ENCODE measurements at regions not wholly inside any gene's neighbourhood (a gene's known extent, or its start where the extent isn't known, plus 50 kb on each side); places are given as distances from the start of the nearest gene placed in this dataset.
"Not testable (repeated sequence)": the region's sequence is repeated elsewhere in the genome, so short reads cannot be mapped to it uniquely, and the experiment has no call there.

DNA sequence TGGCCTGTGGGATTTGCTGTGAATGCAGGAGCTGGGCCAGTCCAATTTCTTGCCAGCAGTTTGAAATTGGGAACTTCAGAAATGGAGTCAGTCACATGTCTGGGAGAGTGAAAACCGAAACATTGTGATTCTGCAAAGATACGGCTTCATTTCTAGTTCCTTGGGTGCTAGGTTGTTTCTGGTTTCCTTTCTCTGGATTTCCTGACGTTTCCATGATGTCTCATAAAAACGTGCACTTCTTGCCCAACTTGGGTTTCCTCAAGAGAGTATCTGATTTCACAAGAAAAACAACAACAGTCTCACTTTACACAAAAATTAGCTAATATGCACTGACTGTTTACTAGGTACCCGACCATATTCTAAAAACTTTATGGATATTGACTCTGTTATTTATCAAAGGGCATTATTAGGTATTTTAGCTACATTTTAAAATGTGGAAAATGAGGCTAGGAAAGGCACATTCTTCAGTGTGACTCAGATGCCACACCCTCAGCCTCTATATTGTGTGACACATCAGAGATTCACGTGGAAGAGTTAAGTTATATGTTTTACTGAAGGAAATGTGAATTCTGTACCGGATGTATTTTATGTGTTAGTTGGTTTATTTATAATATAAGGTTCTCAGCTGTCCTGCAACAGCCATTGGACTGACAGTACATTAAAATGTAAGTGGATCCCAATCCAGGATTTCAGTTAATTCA lies 225.0 kb upstream of the PUDP start:
- in situ Hi-C loops (cut with MboI; ENCODE audit: low pct_unique_long_range_greater_than_20kb, low sequenced_read_pairs, unreplicated experiment) = no loop called here
- TF ChIP-seq, protein P1, sequence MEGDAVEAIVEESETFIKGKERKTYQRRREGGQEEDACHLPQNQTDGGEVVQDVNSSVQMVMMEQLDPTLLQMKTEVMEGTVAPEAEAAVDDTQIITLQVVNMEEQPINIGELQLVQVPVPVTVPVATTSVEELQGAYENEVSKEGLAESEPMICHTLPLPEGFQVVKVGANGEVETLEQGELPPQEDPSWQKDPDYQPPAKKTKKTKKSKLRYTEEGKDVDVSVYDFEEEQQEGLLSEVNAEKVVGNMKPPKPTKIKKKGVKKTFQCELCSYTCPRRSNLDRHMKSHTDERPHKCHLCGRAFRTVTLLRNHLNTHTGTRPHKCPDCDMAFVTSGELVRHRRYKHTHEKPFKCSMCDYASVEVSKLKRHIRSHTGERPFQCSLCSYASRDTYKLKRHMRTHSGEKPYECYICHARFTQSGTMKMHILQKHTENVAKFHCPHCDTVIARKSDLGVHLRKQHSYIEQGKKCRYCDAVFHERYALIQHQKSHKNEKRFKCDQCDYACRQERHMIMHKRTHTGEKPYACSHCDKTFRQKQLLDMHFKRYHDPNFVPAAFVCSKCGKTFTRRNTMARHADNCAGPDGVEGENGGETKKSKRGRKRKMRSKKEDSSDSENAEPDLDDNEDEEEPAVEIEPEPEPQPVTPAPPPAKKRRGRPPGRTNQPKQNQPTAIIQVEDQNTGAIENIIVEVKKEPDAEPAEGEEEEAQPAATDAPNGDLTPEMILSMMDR (IDR thresholded peaks at IDR 0.05; ENCODE audit: extremely low read depth, insufficient read depth, missing control alignments) = no peak
- DNase-seq (ENCODE audit: low spot score) = no peak

DNA sequence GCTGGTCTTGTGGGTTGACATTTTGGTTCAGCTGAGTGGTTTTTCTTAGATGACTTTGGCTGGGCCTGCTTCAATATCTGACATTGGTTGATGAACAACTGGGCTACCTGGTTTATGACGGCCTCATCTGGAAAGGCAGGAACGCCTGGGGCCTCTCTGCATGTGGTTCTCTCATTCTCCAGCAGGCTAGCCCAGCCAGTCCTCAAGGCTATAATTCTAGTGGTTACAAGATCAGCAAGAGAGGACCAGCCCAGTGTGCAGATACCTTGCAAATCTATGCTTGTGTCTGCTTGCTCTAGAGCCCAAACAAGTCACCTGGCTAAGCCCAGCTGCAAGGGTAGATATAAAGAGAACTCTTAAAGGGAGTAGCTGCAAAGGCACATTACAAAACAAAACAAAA lies 214.2 kb upstream of the PUDP start:
- TF ChIP-seq, protein P1 (IDR thresholded peaks at IDR 0.05; ENCODE audit: extremely low read depth, insufficient read depth, missing control alignments) = no peak
- in situ Hi-C loops (cut with MboI; ENCODE audit: low pct_unique_long_range_greater_than_20kb, low sequenced_read_pairs, unreplicated experiment) = no loop called here
- DNase-seq (ENCODE audit: low spot score) = no peak

DNA sequence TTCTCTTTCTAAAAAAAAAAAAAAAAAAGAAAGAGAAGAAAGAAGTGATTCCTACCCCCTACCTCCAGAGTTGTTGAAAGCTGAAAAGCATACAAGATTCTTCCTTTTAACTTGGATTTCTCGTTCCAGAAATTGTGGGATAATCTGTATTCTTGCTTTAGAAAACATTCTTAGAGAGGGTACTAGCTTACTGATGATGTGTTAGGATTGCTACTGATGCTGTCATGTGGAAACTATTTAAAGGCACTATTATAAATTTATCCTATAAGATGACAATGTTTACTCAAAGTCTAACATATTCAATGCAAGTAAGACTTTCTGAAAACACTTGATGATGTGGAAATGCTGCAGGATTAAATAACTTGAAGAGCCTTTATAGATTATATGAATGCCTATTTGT lies 204.0 kb upstream of the PUDP start:
- DNase-seq (ENCODE audit: low spot score) = no peak
- TF ChIP-seq, protein P1 (IDR thresholded peaks at IDR 0.05; ENCODE audit: extremely low read depth, insufficient read depth, missing control alignments) = no peak
- in situ Hi-C loops (cut with MboI; ENCODE audit: low pct_unique_long_range_greater_than_20kb, low sequenced_read_pairs, unreplicated experiment) = no loop called here

DNA sequence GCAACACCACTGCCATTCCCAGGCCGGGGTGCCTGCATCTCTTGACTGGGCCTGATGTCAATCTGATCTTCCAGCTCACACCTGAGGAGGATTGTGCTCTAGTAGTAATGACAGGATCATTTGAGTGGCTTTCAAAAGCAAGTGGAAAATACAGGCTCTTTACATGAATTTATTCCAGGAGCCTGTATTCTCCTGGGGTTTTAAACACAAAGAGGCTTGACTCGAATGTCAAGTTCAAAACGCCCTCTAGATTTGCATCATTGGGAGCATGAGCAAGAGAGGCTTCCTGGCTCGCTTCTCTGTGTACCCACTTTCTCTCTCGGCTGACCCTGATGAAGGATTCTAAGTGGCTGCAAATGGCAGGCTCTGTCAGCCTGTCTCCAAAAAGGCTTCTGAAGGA lies 199.5 kb upstream of the PUDP start:
- in situ Hi-C loops (cut with MboI; ENCODE audit: low pct_unique_long_range_greater_than_20kb, low sequenced_read_pairs, unreplicated experiment) = no loop called here
- TF ChIP-seq, protein P1 (IDR thresholded peaks at IDR 0.05; ENCODE audit: extremely low read depth, insufficient read depth, missing control alignments) = no peak
- no peak for DNase-seq (ENCODE audit: low spot score)

DNA sequence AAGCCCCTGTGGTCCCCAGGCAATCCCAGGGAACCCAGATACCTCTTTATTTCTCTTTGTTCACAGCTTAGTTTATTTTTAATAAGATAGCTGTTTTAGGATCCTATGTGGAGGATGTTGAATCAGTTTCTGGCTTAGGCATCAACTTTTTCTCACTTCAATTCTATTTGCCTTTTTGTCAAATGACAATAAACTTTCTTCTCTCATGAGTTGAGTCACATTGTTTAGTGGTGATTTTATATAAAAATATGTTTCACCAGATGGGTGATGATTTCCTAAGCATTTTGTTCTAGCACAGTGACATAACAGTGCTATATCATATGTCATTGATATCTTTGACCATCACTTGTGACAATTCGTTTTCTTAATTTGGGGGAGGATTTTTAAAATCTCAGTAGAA lies 198.1 kb upstream of the PUDP start:
- in situ Hi-C loops (cut with MboI; ENCODE audit: low pct_unique_long_range_greater_than_20kb, low sequenced_read_pairs, unreplicated experiment) = no loop called here
- DNase-seq (ENCODE audit: low spot score) = no peak
- TF ChIP-seq, protein P1 (IDR thresholded peaks at IDR 0.05; ENCODE audit: extremely low read depth, insufficient read depth, missing control alignments) = no peak

DNA sequence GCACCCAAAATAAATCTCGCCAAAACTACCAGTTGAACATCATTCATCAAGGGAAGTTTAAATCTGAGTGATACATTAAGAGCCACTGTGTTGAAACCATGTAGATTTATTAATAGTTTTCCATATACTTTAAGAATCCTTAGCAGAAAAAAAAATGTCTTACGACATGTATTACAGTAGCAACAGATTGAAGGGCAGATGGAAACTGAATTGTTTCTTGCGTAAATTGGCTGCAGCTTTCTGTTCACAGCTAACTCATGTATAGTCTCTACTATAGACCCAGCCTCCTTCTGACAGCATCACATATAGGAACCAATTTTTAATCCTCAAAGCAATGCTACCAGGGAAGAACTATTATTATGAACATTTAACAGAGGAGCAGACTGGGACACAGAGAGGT lies 195.2 kb upstream of the PUDP start:
- DNase-seq (ENCODE audit: low spot score) = no peak
- in situ Hi-C loops (cut with MboI; ENCODE audit: low pct_unique_long_range_greater_than_20kb, low sequenced_read_pairs, unreplicated experiment) = no loop called here

DNA sequence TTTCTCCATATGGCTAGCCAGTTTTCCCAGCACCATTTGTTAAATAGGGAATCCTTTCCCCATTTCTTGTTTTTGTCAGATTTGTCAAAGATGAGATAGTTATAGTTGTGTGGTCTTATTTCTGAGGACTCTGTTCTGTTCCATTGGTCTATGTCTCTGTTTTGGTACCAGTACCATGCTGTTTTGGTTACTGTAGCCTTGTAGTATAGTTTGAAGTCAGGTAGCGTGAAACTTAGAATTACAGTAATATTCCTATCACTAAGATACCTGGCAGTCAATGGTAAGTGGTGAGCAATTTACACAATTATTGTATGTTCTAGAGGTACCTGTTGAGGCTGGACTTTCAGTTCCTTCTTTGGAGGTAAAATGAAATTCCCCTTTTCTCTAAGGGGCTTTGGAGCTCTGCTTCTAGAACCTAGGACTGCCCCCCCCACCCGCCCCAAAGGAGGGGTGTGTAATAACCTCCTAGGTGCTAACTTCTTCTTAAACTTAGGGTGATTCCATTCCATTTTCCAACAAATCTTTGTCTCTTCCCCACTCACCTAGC lies 187.9 kb upstream of the PUDP start:
- DNase-seq (ENCODE audit: low spot score); in situ Hi-C loops (cut with MboI; ENCODE audit: low pct_unique_long_range_greater_than_20kb, low sequenced_read_pairs, unreplicated experiment): not testable (repeated sequence)

More for the DNA sequence above, 195.2 kb upstream of the PUDP start:
- TF ChIP-seq, protein P1 (IDR thresholded peaks at IDR 0.05; ENCODE audit: extremely low read depth, insufficient read depth, missing control alignments) = no peak

All from GM13977 (cell line).